ENCODE measurements at regions not wholly inside any gene's neighbourhood (a gene's known extent, or its start where the extent isn't known, plus 50 kb on each side); places are given as distances from the start of the nearest gene placed in this dataset.

DNA sequence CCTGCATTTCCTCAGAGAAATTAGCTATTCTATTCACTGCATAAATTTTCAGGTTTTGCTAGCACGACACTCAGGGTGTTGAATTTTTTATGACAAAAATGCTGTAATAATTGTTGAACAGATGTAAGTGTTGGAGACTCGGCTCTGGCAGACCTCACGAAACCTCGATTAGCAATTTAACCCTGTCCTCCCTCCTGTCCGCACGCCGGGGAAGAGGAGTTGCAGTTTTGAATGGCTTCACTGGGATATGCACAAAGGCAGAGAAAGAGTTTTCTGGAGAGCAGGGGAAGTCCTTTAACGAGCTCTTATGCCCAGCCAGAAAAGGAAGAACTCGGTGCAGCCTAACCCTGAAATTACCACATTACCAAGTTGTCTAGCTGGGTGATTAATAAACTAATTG, 661.1 kb downstream of the VRK1 start:
- DNase-seq (ENCODE audit: low spot score), result no peak
- Mint-ChIP-seq H3K4me1 (ENCODE audit: low read depth) (peaks cover 61% of the 10 kb centered on the region), H3K27me3 (ENCODE audit: low read depth) (no peaks in the 10 kb centered on the region), H3K4me3 (ENCODE audit: low read depth) (peak overlapping the region; percentile 84), H3K27ac (peak overlapping the region; percentile 97), H3K9me3 (peaks cover 22% of the 10 kb centered on the region), H3K36me3 (ENCODE audit: low read depth) (peaks cover 75% of the 10 kb centered on the region)
- intact Hi-C loops (cut with micrococcal nuclease), result loop anchor here (2.0 to 10.0 kb wide), 10 partner anchors 144 to 1809 kb away; no protein-coding TSS in a partner anchor

DNA sequence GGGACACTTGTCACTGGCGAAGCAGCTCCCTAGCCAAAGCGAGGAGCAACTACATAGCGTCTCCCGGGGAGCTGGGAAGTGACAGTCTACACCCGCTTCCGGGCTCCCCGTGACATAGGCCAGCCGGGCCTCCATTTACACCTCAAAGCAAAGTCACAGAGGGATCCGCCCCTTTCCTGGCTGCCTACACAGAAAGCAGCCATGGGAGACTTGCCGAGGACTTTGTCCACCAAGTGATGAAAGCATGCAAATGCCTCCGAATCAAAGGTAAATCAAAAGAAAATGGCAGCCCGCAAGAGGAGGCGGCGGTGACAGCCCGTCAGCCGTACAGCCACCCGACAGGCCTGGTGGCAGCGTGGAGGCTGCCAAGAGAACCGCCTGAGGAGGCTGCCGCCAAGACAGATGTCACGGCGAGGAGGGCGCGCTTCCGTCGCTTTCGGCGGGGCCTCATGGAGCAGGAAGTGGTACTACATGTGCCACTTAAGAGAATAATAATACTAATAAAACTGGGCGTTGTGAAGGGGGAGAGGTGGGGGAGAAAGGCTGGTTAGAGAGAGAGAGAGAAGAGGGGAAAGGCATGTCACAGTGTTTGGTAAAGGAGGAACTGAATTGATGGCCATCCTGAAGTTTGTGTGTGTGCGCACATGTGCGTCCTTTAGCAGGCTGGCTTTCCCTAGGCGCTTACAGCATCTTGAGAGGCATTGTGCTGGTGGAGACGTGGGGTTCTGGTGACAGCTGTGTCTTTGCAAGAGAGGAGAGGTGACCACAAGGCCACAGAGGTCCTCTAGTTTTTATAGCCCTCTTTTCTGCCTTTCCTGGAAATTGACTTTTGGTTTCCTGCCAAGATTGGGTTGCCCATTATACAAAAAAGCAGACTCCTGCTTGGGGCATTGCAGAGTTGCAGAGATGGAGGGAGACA, 661.7 kb downstream of the VRK1 start:
- DNase-seq (ENCODE audit: low spot score), result peak; percentile 81
- no peaks in the 10 kb centered on the region for H3K27me3 Mint-ChIP-seq (ENCODE audit: low read depth)
- H3K9me3 Mint-ChIP-seq, result peaks cover 24% of the 10 kb centered on the region
- peaks cover 59% of the 10 kb centered on the region for H3K4me1 Mint-ChIP-seq (ENCODE audit: low read depth)
- intact Hi-C loops (cut with micrococcal nuclease), result loop anchor here (2.0 to 10.0 kb wide), 10 partner anchors 143 to 1808 kb away; no protein-coding TSS in a partner anchor
- peaks cover 78% of the 10 kb centered on the region for H3K36me3 Mint-ChIP-seq (ENCODE audit: low read depth)
- peak overlapping the region; percentile 97 for H3K27ac Mint-ChIP-seq
- H3K4me3 Mint-ChIP-seq (ENCODE audit: low read depth), result peak overlapping the region; percentile 84

DNA sequence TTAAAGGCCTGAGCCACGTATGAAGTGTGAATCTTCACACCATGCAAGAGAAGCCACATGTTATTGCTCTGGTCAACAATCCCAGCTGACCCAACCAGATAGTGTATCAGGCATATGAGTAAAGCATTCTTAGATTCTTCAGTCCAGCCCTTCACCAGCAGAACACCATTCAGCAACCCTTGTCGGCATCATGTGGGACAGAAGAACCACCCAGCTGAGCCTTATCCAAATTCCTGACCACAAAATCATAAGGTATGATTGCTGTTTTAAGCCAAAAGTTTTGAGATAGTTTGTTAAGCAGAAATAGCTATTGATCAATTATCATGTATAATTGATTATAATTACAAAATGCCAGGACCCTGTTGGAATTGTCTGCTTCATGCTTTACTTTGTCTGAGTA, 664.9 kb downstream of the VRK1 start:
- Mint-ChIP-seq H3K4me1 (ENCODE audit: low read depth) (peaks cover 34% of the 10 kb centered on the region), H3K9me3 (peaks cover 44% of the 10 kb centered on the region), H3K27ac (no peak overlapping the region), H3K4me3 (ENCODE audit: low read depth) (no peak overlapping the region), H3K36me3 (ENCODE audit: low read depth) (peaks cover 83% of the 10 kb centered on the region), H3K27me3 (ENCODE audit: low read depth) (no peaks in the 10 kb centered on the region)
- no peak for DNase-seq (ENCODE audit: low spot score)
- intact Hi-C loops (cut with micrococcal nuclease), result no loop called here

DNA sequence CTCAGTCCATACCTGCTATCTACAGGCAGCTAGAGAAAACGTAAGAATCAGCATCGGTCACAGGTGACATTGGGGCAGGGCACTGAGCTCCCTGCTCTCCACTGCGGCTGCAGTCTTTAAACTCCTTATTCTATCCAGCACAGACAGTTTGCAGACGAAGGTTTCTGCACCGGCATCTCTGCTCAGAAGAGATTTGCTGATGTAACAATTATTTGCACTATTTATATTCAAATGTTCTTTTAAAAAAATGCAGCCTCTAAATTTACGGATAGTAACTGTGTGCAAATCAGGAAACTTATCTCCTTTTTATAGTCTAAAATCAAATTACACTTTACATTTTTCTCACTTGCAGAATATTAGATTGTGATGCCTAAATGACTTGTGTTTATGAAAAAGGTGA, 671.0 kb downstream of the VRK1 start:
- intact Hi-C loops (cut with micrococcal nuclease), result no loop called here
- Mint-ChIP-seq H3K9me3 (peaks cover 23% of the 10 kb centered on the region), H3K36me3 (ENCODE audit: low read depth) (peaks cover 94% of the 10 kb centered on the region), H3K4me3 (ENCODE audit: low read depth) (no peak overlapping the region), H3K27me3 (ENCODE audit: low read depth) (no peaks in the 10 kb centered on the region), H3K4me1 (ENCODE audit: low read depth) (peaks cover 3% of the 10 kb centered on the region), H3K27ac (no peak overlapping the region)
- no peak for DNase-seq (ENCODE audit: low spot score)

DNA sequence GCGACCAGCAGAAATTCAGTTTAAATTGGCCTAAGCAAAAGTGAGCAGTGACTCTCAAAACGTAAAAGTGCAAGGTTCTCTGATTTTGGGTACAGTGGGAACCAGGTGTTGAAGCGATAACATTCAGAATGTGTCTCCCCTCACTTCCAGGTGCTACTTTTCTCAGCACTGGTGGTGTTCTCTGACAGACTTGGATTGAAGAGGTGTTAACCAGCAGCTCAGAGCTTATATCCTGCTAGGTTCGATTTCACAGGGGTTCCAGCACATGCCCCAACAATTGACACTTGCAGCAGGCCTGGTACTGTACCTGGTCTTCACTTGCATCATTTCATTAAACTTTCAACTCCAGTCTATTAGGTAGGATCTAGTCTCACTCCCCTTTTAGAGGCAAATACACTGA, 680.2 kb downstream of the VRK1 start:
- Mint-ChIP-seq H3K27ac (no peak overlapping the region), H3K9me3 (peaks cover 12% of the 10 kb centered on the region), H3K4me3 (ENCODE audit: low read depth) (no peak overlapping the region), H3K36me3 (ENCODE audit: low read depth) (peaks cover 52% of the 10 kb centered on the region), H3K27me3 (ENCODE audit: low read depth) (no peaks in the 10 kb centered on the region), H3K4me1 (ENCODE audit: low read depth) (peaks cover 6% of the 10 kb centered on the region)
- intact Hi-C loops (cut with micrococcal nuclease), result no loop called here
- no peak for DNase-seq (ENCODE audit: low spot score)

DNA sequence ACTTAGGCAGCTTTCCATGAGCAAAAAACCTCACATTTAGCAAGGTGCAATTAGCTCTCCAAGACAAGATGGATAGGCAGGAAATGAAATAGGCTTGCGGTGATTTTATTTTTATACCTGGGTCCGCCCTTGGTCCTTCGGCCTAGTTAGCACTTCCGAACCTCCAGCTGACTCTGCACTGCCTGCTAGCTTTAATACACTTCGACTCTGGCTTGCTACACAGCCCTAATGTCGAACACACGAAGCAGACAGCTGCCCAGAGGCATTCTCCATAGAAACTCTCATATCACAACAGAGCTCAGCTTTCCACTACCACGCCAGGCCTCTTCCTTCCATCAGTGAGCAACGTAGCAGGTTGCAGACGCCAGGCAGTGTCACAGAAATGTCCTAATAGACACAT, 688.0 kb downstream of the VRK1 start:
- no peaks in the 10 kb centered on the region for H3K9me3 Mint-ChIP-seq

DNA sequence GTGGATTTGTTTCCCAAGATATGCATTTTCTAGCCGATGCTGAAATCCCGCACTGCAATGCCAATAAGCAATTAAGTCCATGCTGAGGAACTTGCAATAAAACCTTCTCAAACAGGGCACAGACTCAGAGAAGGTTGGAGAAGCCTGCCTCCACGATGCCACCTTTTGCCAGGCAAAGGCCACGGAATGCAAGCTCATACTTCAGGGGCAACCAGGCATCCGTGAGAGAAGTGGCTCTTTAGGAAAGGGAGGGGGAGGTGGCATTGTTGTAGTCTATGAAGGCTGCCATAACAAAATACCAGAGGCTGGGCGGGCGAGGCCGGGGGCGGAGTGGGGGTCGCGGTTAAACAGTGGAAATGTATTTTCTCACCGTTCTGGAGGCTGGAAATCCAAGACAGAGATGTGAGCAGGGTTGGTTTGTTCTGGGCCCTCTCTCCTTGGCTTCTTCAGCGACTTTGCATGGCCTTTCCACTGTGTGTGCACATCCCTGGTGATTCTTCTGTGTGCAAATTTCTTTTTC, 689.5 kb downstream of the VRK1 start:
- H3K36me3 Mint-ChIP-seq (ENCODE audit: low read depth), result peaks cover 4% of the 10 kb centered on the region
- no peak overlapping the region for H3K4me3 Mint-ChIP-seq (ENCODE audit: low read depth)
- no peak for DNase-seq (ENCODE audit: low spot score)
- H3K9me3 Mint-ChIP-seq, result peaks cover 5% of the 10 kb centered on the region
- intact Hi-C loops (cut with micrococcal nuclease), result no loop called here
- H3K27me3 Mint-ChIP-seq (ENCODE audit: low read depth), result no peaks in the 10 kb centered on the region
- H3K27ac Mint-ChIP-seq, result no peak overlapping the region
- peaks cover 12% of the 10 kb centered on the region for H3K4me1 Mint-ChIP-seq (ENCODE audit: low read depth)

More for the DNA sequence above, 688.0 kb downstream of the VRK1 start:
- intact Hi-C loops (cut with micrococcal nuclease), result no loop called here
- Mint-ChIP-seq H3K36me3 (ENCODE audit: low read depth) (peaks cover 10% of the 10 kb centered on the region), H3K4me3 (ENCODE audit: low read depth) (no peak overlapping the region), H3K27ac (no peak overlapping the region), H3K4me1 (ENCODE audit: low read depth) (peaks cover 13% of the 10 kb centered on the region), H3K27me3 (ENCODE audit: low read depth) (no peaks in the 10 kb centered on the region)
- no peak for DNase-seq (ENCODE audit: low spot score)

DNA sequence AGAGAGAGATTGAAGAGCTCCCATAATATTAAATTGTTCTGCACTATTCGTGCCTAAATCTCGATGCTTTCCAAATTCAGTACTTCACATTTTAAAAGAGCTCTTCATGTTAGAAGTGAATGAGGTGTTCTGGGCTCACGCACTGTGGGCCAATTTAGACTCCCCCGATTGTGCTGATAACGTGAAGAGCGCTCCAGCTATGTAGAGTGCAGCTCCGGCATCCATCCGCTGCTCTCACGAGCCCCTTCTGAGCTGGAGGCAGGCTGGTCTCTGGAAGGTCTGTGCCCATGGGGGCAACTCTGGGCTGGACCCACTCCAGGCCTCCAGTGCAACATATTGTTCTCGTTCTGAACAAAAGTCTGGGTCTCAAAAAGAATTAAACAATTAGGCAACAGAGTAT, 692.6 kb downstream of the VRK1 start:
- Mint-ChIP-seq H3K4me3 (ENCODE audit: low read depth) (no peak overlapping the region), H3K9me3 (peaks cover 29% of the 10 kb centered on the region), H3K27ac (no peak overlapping the region), H3K4me1 (ENCODE audit: low read depth) (peaks cover 11% of the 10 kb centered on the region), H3K27me3 (ENCODE audit: low read depth) (no peaks in the 10 kb centered on the region), H3K36me3 (ENCODE audit: low read depth) (peaks cover 21% of the 10 kb centered on the region)
- DNase-seq (ENCODE audit: low spot score), result no peak
- intact Hi-C loops (cut with micrococcal nuclease), result no loop called here

DNA sequence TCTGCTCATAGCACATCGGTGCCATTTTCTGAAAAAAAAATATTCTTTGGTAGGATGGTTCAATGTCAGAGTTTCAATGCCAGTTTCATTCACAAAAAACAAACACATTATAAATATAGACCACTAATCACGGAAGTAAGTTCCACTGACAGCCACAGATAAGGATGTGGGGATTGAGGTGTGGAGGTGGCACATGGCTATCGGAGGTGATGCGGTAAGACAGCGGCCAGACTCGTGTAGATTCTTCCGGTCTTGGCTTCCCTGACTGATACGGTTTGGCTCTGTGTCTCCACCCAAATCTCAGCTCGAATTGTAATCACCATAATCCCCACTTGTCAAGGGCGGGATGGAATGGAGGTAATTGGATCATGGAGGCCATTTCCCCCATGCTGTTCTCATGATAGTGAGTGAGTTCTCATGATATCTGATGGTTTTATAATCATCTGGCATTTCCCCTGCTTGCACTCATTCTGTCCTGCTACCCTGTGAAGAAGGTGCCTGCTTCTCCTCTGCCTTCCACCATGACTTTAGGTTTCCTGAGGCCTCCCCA, 693.4 kb downstream of the VRK1 start:
- DNase-seq (ENCODE audit: low spot score), result no peak
- peaks cover 29% of the 10 kb centered on the region for H3K9me3 Mint-ChIP-seq
- peaks cover 11% of the 10 kb centered on the region for H3K4me1 Mint-ChIP-seq (ENCODE audit: low read depth)
- peaks cover 21% of the 10 kb centered on the region for H3K36me3 Mint-ChIP-seq (ENCODE audit: low read depth)
- no peak overlapping the region for H3K4me3 Mint-ChIP-seq (ENCODE audit: low read depth)
- no peaks in the 10 kb centered on the region for H3K27me3 Mint-ChIP-seq (ENCODE audit: low read depth)
- no peak overlapping the region for H3K27ac Mint-ChIP-seq
- intact Hi-C loops (cut with micrococcal nuclease), result no loop called here

DNA sequence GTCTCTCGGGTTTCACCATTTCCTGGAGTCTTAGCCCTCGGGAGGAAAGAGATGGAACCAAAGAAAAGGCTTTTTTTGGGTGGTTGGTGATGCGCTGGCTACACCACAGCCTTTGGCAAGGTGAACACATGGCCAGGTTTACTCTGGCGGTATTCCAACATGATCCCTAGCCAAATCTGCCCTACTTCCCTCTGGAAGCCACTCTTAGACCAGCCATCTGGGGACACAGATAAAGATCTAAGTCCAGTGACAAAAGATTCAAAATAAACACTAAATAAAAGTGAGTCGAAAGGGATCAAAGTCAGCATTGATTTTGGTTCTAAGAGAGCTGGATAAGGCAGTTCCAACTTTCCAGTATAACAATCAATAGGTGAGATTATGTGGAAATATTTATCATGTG, 694.5 kb downstream of the VRK1 start:
- no peak for DNase-seq (ENCODE audit: low spot score)
- peaks cover 29% of the 10 kb centered on the region for H3K9me3 Mint-ChIP-seq
- peaks cover 11% of the 10 kb centered on the region for H3K4me1 Mint-ChIP-seq (ENCODE audit: low read depth)
- peaks cover 21% of the 10 kb centered on the region for H3K36me3 Mint-ChIP-seq (ENCODE audit: low read depth)
- H3K27me3 Mint-ChIP-seq (ENCODE audit: low read depth), result no peaks in the 10 kb centered on the region
- H3K4me3 Mint-ChIP-seq (ENCODE audit: low read depth), result no peak overlapping the region
- intact Hi-C loops (cut with micrococcal nuclease), result no loop called here
- no peak overlapping the region for H3K27ac Mint-ChIP-seq

DNA sequence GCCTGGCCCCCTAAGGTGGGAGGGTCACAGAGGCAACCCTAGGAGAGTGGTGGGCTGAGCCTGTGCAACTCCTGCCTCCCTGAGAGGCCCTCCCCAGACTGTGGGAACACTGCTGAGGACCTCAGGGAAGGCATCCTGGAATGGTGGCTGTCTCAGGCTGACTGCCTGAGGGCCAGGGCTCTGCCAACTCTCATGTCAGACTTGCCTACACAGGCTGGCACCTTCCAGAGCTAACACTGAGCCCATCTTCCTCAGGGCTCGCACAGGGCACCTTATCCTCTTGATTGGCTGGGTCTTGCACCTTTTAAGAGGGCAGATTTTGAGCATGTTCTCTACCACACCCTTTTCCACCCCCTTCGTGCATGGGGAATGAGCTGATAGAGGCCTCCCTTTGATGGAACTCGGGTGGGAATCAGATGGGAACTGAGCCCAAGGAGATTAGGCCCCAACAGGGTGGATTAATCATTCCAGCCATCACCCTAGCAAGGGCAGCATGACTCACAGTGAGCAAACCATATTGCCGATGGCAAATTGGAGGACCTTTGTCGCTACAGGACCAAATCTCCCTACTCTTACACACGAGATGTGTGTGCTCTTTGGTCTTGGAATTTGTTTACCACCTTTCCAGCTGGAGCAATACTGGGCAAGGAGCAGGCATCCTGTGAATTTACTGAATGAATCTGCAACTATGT, 702.8 kb downstream of the VRK1 start:
- Mint-ChIP-seq H3K36me3 (ENCODE audit: low read depth) (no peaks in the 10 kb centered on the region), H3K27ac (no peak overlapping the region), H3K4me1 (ENCODE audit: low read depth) (peaks cover 2% of the 10 kb centered on the region), H3K27me3 (ENCODE audit: low read depth) (no peaks in the 10 kb centered on the region), H3K9me3 (peaks cover 4% of the 10 kb centered on the region), H3K4me3 (ENCODE audit: low read depth) (no peak overlapping the region)
- intact Hi-C loops (cut with micrococcal nuclease), result no loop called here
- no peak for DNase-seq (ENCODE audit: low spot score)

DNA sequence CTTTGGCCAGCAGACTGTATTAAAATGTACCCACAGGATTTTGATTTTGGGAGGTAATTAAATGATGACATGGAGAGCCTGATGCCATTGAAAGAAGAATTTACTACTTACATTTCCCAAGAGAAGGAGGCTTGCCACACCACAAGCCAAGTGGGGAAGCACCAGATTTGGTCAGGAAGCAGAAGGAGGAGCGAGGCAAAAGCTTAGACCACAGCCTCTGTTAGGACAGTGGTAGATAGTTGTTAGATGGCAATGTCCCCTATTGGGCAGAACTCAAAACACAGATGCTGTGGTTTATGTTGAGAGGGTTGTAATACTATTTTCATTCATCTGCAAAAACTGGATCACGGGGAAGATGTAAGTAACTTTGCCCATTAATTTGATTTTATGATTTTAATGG, 709.4 kb downstream of the VRK1 start:
- no peak overlapping the region for H3K27ac Mint-ChIP-seq
- peaks cover 36% of the 10 kb centered on the region for H3K9me3 Mint-ChIP-seq
- H3K36me3 Mint-ChIP-seq (ENCODE audit: low read depth), result peaks cover 22% of the 10 kb centered on the region
- H3K27me3 Mint-ChIP-seq (ENCODE audit: low read depth), result no peaks in the 10 kb centered on the region
- no peak overlapping the region for H3K4me3 Mint-ChIP-seq (ENCODE audit: low read depth)
- intact Hi-C loops (cut with micrococcal nuclease), result no loop called here
- no peak for DNase-seq (ENCODE audit: low spot score)
- peaks cover 5% of the 10 kb centered on the region for H3K4me1 Mint-ChIP-seq (ENCODE audit: low read depth)

DNA sequence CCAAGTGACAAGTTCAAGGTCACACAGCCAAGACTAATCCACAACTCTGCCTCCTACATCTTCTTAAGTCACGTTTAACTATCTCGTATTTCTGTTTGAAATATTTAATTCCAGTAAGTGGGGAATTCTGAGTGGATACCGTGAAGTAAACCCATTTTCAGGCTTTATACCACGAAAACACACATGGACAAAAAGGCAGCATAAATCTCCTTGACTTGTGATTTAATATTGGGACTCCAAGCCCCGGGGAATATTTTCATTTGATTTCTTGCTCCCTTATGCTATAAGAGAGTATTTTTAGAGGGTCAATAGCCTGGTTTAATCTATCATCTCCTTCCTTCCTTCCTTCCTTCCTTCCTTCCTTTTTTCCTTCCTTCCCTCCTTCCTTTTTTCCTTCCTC, 716.7 kb downstream of the VRK1 start:
- no peak for DNase-seq (ENCODE audit: low spot score)
- H3K4me3 Mint-ChIP-seq (ENCODE audit: low read depth), result no peak overlapping the region
- H3K27ac Mint-ChIP-seq, result no peak overlapping the region
- H3K27me3 Mint-ChIP-seq (ENCODE audit: low read depth), result no peaks in the 10 kb centered on the region
- no peaks in the 10 kb centered on the region for H3K4me1 Mint-ChIP-seq (ENCODE audit: low read depth)
- H3K36me3 Mint-ChIP-seq (ENCODE audit: low read depth), result peaks cover 9% of the 10 kb centered on the region
- peaks cover 15% of the 10 kb centered on the region for H3K9me3 Mint-ChIP-seq
- intact Hi-C loops (cut with micrococcal nuclease), result no loop called here
